HG02588 (cell line): ENCODE measurements at regions not wholly inside any gene's neighbourhood (a gene's known extent, or its start where the extent isn't known, plus 50 kb on each side); places are given as distances from the start of the nearest gene placed in this dataset.
"Not testable (repeated sequence)": the region's sequence is repeated elsewhere in the genome, so short reads cannot be mapped to it uniquely, and the experiment has no call there.

ENCODE experiments used
- ATAC-seq: cut with Tn5 transposase; IDR thresholded peaks from one replicate; pipeline ENCODE4 v1.9.1; 2021; ENCODE audit warnings: mild to moderate bottlenecking, moderate library complexity; ENCODE audit not compliant: unreplicated experiment

DNA sequence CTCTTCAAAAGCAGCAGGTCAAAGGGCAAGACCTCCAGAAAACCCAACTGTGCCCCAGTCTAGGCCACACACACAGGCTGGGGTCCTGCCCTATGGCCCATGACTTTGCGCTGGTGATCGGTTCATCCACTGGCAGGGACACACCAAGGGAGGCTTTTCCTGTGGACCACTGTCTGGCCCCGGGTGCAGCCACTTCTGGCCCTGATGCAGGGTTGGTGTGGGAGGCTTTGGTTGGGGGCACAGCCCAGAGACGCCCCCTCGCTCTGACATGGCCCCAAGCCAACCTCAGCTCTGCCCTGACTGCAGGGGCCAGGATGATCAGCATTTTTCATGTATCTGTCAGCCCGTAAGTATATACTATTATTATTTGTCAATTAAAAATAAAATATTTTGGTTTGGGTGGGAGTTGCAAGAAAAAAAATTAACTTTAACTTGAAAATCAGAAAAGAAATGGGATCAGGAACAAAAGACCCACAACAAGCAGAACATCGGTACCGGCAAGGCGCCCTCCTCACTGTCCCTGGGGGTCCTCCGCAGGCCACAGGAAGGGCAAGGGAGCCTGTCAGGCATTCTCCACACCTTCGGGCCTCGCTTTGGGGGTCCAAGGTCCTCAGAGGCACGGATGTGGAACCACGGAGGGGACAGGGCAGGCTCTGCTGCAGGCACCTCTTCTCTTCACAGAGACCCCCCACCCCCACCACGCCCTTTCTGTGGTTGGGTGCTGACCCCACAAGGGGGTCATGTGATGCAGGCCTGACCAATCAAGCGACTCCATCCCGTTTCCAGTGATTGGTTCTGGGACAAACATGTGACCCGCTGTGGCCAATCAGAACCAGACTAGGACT, 181.5 kb upstream of the SFSWAP start:
- no peak for ATAC-seq

DNA sequence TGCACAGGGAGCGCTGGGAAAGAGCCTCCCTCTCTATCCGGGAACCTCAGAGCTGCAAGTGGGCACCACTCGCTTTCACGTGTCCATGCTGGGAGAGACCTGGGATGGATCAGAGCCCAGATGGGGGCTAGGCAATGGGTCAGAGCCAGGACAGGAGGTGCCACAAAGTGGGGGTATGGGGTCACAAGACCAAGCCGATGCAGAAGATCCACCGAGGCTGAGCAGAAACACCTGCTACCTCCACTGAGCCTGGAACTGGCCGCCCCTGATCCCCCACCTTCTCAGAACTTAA, 180.9 kb upstream of the SFSWAP start:
- no peak for ATAC-seq

DNA sequence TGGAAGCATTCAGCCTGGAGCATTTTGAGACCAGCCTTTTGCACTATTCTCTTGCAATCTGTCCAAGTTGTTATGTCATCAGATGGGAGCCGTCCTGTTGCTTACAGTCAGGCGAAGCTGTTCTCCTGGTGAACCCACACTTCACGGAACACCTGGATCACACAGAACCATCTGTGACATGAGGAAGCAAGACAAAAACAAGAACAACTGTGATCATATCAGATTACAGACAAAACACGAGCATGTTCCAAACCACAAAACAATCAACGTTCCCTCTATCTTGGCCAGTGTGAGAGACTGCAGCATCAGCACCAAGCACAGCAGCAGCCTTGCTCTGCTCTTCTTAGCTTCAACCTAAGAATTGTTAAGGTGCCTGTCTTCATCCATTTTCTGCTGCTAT, 180.5 kb upstream of the SFSWAP start:
- no peak for ATAC-seq

DNA sequence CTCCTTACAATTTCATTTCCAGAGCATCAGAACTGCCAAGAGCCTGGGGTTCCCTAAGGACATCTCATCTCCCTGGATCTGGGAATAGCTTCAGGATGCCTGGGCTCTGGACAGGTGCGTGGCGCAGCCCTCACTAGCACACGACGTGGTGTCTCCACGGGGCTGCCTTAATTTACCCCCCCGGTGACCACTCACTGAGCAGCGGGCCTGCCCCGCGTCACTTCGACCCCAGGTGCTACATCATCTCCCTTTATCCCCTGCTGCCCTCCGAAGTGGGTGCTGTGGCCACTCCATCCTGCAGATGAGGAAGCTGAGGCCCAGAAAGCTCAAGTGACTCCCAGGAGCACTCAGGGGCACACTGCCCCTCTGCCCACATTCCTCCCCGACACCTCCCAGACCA, 177.8 kb upstream of the SFSWAP start:
- no peak for ATAC-seq

GRCh38 chr12:131535779-131536178, 175.1 kb upstream of the SFSWAP start:
- ATAC-seq, result no peak

DNA sequence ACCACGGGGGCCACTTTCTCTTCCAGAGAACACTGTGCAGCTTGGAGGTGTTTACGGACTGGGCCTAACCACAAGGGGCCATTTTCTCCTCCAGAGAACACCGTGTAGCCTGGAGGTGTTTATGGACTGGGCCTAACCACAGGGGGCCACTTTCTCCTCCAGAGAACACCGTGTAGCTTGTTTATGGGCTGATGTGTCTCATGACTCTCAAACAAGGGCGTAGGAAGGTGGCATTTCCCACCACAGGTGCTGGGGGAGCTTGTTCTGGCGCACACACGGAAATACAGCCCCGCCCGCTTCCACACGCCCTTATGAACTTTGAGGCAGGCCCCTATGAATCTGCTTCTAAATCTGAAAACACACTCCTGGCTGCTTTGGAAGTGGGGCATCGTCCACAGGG, 174.6 kb upstream of the SFSWAP start:
- no peak for ATAC-seq

GRCh38 chr12:131536766-131537165, 174.1 kb upstream of the SFSWAP start:
- ATAC-seq, result no peak

- ATAC-seq, result no peak
Observed at GRCh38 chr12:131537267-131537958, 173.5 kb upstream of the SFSWAP start.

GRCh38 chr12:131539381-131539780, 171.5 kb upstream of the SFSWAP start:
- ATAC-seq, result no peak

DNA sequence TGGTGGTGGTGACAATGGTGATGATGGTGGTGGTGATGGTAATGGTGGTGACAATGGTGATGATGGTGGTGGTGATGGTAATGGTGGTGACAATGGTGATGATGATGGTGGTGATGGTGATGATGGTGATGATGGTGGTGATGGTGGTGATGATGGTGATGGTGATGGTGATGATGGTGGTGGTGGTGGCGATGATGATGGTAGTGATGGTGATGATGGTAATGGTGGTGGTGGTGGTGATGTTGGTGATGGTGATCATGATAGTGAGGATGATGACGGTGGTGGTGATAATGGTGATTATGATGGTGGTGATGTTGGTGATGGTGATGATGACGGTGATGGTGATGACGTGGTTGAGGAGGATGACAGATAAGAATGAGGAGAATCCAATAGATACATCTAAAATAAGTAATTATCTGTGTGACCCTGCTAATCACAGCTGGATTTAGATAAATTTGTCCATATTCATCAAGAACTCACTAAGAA, 170.7 kb upstream of the SFSWAP start:
- no peak for ATAC-seq

- not testable (repeated sequence) for ATAC-seq
Observed at GRCh38 chr12:131541512-131541911, 169.4 kb upstream of the SFSWAP start.

DNA sequence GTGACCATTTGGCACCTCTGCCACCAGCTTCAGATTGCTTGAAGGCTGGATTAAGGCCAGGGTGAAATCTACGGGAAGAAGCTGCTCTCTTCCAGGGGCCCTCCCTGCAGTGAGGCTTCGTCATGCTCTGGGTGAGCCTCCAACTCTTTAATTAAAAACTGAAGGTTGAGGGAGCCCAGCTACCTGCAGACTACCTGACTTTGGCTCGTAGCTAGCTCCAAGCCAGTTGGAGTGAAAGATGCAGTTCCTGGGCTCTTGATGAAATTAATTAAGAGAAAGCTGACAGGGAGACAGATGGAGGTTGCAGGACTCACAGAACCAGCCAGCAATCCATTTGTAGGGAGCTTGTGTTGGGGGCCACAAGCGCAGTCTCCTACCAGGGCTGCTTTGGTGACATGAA, 168.5 kb upstream of the SFSWAP start:
- ATAC-seq, result no peak

DNA sequence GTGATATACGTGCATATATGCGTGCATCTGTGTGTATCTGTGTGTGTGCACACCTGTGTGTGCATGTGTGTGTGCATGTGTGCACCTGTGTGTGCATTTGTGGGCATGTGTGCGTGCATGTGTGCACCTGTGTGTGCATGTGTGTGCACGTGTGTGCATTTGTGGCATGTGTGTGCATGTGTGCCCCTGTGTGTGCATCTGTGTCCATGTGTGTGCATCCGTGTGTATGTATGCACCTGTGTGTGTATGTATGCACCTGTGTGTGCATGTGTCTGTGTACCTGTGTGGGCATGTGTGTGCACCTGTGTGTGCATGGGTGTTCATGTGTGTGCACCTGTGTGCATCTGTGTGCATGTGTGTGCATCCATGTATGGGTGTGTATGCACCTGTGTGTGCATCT, 167.8 kb upstream of the SFSWAP start:
- ATAC-seq, result no peak

- ATAC-seq, result no peak
Observed at GRCh38 chr12:131547555-131547954, 163.3 kb upstream of the SFSWAP start.

GRCh38 chr12:131550121-131550520, 160.8 kb upstream of the SFSWAP start:
- ATAC-seq, result no peak

- no peak for ATAC-seq
Observed at GRCh38 chr12:131551675-131552491, 159.0 kb upstream of the SFSWAP start.

DNA sequence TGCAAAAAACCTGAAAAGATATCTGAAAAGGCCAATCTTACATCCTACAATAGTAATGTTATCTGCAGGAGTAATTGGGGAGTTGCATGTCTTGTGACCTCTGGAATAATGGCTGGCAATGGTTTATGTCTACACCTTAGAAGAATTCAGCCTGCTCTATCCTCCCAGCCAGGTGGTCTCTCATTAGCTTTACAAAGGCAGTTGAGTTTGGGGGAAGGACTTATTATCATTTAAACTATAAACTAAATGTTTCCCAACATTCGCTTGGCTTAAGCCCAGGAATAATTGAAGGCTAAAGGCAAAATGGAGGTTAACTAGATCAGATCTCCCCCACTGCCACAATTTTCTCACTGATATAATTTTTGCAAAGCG, 158.4 kb upstream of the SFSWAP start:
- ATAC-seq, result no peak

DNA sequence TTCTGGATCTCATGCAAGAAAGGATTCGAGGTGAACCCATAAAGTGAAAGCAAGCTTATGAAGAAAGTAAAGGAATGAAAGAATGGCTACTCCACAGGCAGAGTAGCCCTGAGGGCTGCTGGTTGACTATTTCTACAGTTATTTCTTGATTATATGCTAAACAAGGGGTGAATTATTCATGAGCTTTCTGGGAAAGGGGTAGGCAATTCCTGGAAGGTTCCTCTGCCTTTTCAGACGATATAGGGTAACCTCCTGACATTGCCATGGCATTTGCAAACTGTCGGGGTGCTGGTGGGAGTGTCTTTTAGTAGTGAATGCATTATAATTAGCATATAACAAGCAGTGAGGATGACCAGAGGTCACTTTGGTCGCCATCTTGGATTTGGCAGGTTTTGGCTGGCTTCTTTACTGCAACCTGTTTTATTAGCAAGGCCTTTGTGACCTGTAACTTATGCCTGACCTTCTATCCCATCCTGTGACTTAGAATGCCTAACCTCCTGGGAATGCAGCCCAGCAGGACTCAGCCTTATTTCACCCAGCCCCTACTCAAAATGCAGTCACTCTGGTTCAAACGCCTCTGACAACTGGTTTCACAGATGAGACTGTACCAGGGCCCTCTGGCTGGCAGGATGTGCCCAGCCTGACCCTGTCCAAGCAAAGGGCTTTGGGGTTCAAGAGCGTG, 157.7 kb upstream of the SFSWAP start:
- ATAC-seq, result no peak

- no peak for ATAC-seq
Observed at GRCh38 chr12:131555197-131555846, 155.6 kb upstream of the SFSWAP start.

DNA sequence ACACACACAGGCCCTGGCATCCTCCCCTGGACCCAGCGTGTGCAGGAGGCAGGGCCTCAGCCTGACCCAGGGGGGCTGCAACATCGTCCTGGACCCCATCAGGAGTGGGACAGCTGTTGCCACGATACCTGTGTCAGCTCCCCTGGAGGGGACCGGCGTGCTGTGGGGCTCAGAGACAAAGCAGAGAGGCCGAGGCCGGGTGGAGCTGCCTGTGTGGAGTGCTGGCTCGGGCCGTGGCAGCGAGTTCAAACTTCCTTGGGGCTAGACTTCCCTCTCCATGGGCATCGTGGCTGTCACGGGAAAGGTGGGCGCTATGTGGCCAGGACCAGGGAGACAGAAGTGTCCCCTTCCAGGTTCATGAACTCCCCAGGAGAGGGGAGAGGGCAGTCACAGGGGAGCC, 155.0 kb upstream of the SFSWAP start:
- no peak for ATAC-seq
